NCI-H1048 (cell line): ENCODE measurements at regions not wholly inside any gene's neighbourhood (a gene's known extent, or its start where the extent isn't known, plus 50 kb on each side); places are given as distances from the start of the nearest gene placed in this dataset.

ENCODE experiments used
- DNase-seq: peaks from one replicate; lab custom pipeline; 2025; lab: John Stamatoyannopoulos, UW

GRCh38 chr12:24044941-24045703, 95.7 kb upstream of the SOX5 start:
- DNase-seq = no peak

GRCh38 chr12:24042651-24043050, 93.2 kb upstream of the SOX5 start:
- DNase-seq = no peak

- no peak for DNase-seq
These were observed 89.6 kb upstream of the SOX5 start for GRCh38 chr12:24039113-24039525.

- no peak for DNase-seq
These were observed 88.9 kb upstream of the SOX5 start for GRCh38 chr12:24038211-24038997.

GRCh38 chr12:24036438-24037216, 87.2 kb upstream of the SOX5 start:
- no peak for DNase-seq

- no peak for DNase-seq
These were observed 85.4 kb upstream of the SOX5 start for GRCh38 chr12:24034894-24035293.

GRCh38 chr12:24034160-24034559, 84.7 kb upstream of the SOX5 start:
- no peak for DNase-seq

GRCh38 chr12:24027352-24027751, 77.9 kb upstream of the SOX5 start:
- DNase-seq = no peak

- DNase-seq = no peak
These were observed 75.8 kb upstream of the SOX5 start for GRCh38 chr12:24025153-24025798.

GRCh38 chr12:24023081-24023480, 73.6 kb upstream of the SOX5 start:
- no peak for DNase-seq

- DNase-seq = no peak
These were observed 71.7 kb upstream of the SOX5 start for GRCh38 chr12:24021164-24021502.

- DNase-seq = no peak
These were observed 71.1 kb upstream of the SOX5 start for GRCh38 chr12:24020397-24021163.

- no peak for DNase-seq
These were observed 66.3 kb upstream of the SOX5 start for GRCh38 chr12:24015833-24016160.

- DNase-seq = no peak
These were observed 65.7 kb upstream of the SOX5 start for GRCh38 chr12:24014915-24015832.

- no peak for DNase-seq
These were observed 64.8 kb upstream of the SOX5 start for GRCh38 chr12:24014240-24014639.

- no peak for DNase-seq
These were observed 63.1 kb upstream of the SOX5 start for GRCh38 chr12:24012528-24012927.

GRCh38 chr12:24011927-24012507, 62.5 kb upstream of the SOX5 start:
- no peak for DNase-seq

- DNase-seq = no peak
These were observed 58.7 kb upstream of the SOX5 start for GRCh38 chr12:24008166-24008565.
